ENCODE measurements at regions not wholly inside any gene's neighbourhood (a gene's known extent, or its start where the extent isn't known, plus 50 kb on each side); places are given as distances from the start of the nearest gene placed in this dataset.

DNA sequence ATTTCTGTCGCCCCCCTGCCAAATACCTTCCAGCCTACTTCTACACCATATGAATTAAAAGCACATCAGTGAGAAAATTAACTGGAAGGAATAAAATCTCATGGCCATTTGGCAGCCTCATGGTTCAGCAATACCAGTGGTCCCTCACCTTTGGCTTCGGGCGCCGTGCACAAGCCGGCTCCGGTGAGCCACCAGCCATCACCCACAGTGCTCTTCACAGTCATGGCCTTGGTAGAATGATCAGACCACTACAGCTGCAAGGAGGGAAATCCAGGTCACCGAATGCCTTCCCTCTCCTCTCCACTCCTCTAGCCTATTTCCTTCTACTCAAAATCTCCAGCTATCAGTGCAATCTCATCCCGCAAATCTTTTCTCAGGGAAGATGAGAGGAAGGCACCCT, 239.1 kb downstream of the C1D start:
- no peak for DNase-seq
- H3K27ac ChIP-seq: no peak overlapping the region
- no peaks in the 10 kb centered on the region for H3K9me3 ChIP-seq
- WGBS, 2 donors (ENCODE audit: low coverage in 1 of 2): 94% methylated on average over 8 of the region's 8 CpGs; no CpG with 5 or more reads in 1 of the 2 donors
- H3K4me1 ChIP-seq: no peaks in the 10 kb centered on the region
- in situ Hi-C loops (cut with MboI; ENCODE audit: low pct_ligation_motif_present in 1 of 4, low pct_unique_long_range_greater_than_20kb in 1 of 4, low sequenced_read_pairs in 3 of 4): no loop called here
- H3K36me3 ChIP-seq: no peaks in the 10 kb centered on the region
- TF ChIP-seq EP300 (IDR thresholded peaks at IDR 0.05; ENCODE audit: low read depth): no peak
- TF ChIP-seq POLR2AphosphoS5 (IDR thresholded peaks at IDR 0.05): no peak
- no peak for TF ChIP-seq POLR2A (IDR thresholded peaks at IDR 0.05)
- TF ChIP-seq, protein P1, sequence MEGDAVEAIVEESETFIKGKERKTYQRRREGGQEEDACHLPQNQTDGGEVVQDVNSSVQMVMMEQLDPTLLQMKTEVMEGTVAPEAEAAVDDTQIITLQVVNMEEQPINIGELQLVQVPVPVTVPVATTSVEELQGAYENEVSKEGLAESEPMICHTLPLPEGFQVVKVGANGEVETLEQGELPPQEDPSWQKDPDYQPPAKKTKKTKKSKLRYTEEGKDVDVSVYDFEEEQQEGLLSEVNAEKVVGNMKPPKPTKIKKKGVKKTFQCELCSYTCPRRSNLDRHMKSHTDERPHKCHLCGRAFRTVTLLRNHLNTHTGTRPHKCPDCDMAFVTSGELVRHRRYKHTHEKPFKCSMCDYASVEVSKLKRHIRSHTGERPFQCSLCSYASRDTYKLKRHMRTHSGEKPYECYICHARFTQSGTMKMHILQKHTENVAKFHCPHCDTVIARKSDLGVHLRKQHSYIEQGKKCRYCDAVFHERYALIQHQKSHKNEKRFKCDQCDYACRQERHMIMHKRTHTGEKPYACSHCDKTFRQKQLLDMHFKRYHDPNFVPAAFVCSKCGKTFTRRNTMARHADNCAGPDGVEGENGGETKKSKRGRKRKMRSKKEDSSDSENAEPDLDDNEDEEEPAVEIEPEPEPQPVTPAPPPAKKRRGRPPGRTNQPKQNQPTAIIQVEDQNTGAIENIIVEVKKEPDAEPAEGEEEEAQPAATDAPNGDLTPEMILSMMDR (IDR thresholded peaks at IDR 0.05): no peak
- no peaks in the 10 kb centered on the region for H3K27me3 ChIP-seq
- intact Hi-C loops (cut with DNase I; ENCODE audit: low total_unique reads): no loop called here
- no peak overlapping the region for H3K4me3 ChIP-seq

DNA sequence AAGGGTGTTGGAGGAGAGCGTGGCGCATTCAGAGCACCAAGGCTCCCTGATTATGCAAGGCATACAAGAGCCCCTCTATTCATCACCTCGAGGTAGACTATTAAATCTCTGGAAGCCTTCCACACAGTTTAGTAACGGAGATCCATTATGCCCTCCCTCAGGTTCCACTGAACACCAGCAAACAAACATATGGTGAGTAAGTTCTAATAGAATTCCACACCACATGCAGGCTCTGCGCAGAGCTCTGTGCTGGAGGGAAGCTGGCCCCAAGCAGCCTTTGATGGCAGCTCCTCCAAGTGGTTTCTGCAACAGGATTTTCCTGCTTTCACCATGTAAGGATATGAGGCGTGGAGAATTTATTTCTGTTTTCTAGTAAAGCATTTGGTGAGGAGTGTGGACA, 238.6 kb downstream of the C1D start:
- no peaks in the 10 kb centered on the region for H3K27me3 ChIP-seq
- no peak for TF ChIP-seq POLR2AphosphoS5 (IDR thresholded peaks at IDR 0.05)
- TF ChIP-seq EP300 (IDR thresholded peaks at IDR 0.05; ENCODE audit: low read depth): no peak
- TF ChIP-seq POLR2A (IDR thresholded peaks at IDR 0.05): no peak
- TF ChIP-seq, protein P1 (IDR thresholded peaks at IDR 0.05): no peak
- H3K4me3 ChIP-seq: no peak overlapping the region
- intact Hi-C loops (cut with DNase I; ENCODE audit: low total_unique reads): no loop called here
- no peaks in the 10 kb centered on the region for H3K36me3 ChIP-seq
- no peak overlapping the region for H3K27ac ChIP-seq
- WGBS, 2 donors (ENCODE audit: low coverage in 1 of 2): 86% methylated on average over 6 of the region's 6 CpGs; no CpG with 5 or more reads in 1 of the 2 donors
- no peaks in the 10 kb centered on the region for H3K9me3 ChIP-seq
- no peak for DNase-seq
- in situ Hi-C loops (cut with MboI; ENCODE audit: low pct_ligation_motif_present in 1 of 4, low pct_unique_long_range_greater_than_20kb in 1 of 4, low sequenced_read_pairs in 3 of 4): no loop called here
- H3K4me1 ChIP-seq: no peaks in the 10 kb centered on the region

DNA sequence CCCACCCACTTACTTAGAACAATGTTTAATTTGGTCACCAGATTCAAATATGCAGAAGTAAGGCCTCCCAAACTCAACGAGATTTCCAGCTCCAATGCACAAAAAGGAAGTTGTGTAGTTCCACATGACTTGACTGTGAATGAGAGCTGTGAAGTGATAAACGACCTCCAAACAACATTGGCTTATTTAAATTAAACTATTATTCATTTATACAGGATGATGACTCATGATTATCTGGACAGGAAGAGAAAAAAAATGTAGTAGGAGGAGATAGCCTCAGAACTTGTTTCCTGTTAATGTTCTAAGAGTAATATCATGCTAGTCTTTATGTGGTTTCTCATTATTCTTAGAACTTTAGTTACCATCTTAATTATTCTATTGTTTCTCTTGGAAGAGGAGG, 237.3 kb downstream of the C1D start:
- H3K4me3 ChIP-seq: no peak overlapping the region
- intact Hi-C loops (cut with DNase I; ENCODE audit: low total_unique reads) (no loop called here), in situ Hi-C loops (cut with MboI; ENCODE audit: low pct_ligation_motif_present in 1 of 4, low pct_unique_long_range_greater_than_20kb in 1 of 4, low sequenced_read_pairs in 3 of 4) (loop anchor here in 3 of 4 donors (25.0 kb wide), 2 partner anchors 338 to 1388 kb away; partner anchors contain the start of gene MEIS1 (in 2 of the 3))
- no peaks in the 10 kb centered on the region for H3K27me3 ChIP-seq
- no peak for DNase-seq
- 0 to 10% methylated on average over 1 to 2 of the region's 2 CpGs for WGBS, 2 donors (ENCODE audit: low coverage in 1 of 2)
- H3K27ac ChIP-seq: no peak overlapping the region
- TF ChIP-seq POLR2AphosphoS5 (IDR thresholded peaks at IDR 0.05) (no peak), EP300 (IDR thresholded peaks at IDR 0.05; ENCODE audit: low read depth) (no peak), POLR2A (IDR thresholded peaks at IDR 0.05) (no peak)
- TF ChIP-seq, protein P1 (IDR thresholded peaks at IDR 0.05): no peak
- H3K9me3 ChIP-seq: no peaks in the 10 kb centered on the region
- no peaks in the 10 kb centered on the region for H3K36me3 ChIP-seq
- H3K4me1 ChIP-seq: no peaks in the 10 kb centered on the region

DNA sequence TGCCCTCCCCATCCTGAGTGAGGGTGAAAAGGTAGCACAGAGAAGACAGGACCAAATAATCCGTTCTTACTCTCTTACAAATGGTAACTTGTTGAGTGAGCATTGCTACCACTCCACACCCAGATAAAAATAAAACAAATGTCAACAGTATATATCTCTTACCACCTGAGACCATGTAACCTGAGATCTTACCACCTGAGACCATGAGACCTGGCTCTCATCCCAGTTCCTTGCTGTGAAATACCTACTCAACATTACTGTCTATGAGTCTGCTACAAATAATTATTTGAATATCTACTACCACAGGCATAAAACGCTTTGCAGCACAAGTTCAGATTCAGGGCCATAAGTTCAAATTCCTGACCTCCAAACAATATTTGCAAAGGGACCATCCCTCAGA, 234.7 kb downstream of the C1D start:
- Histone ChIP-seq H3K4me1 (no peaks in the 10 kb centered on the region), H3K4me3 (no peak overlapping the region), H3K36me3 (no peaks in the 10 kb centered on the region), H3K9me3 (no peaks in the 10 kb centered on the region), H3K27ac (no peak overlapping the region), H3K27me3 (no peaks in the 10 kb centered on the region)
- in situ Hi-C loops (cut with MboI; ENCODE audit: low pct_ligation_motif_present in 1 of 4, low pct_unique_long_range_greater_than_20kb in 1 of 4, low sequenced_read_pairs in 3 of 4) (loop anchor here in 3 of 4 donors (25.0 kb wide), 2 partner anchors 341 to 1391 kb away; partner anchors contain the start of gene MEIS1 (in 2 of the 3)), intact Hi-C loops (cut with DNase I; ENCODE audit: low total_unique reads) (no loop called here)
- 45 to 78% methylated on average over 2 of the region's 2 CpGs for WGBS, 2 donors (ENCODE audit: low coverage in 1 of 2)
- TF ChIP-seq POLR2A (IDR thresholded peaks at IDR 0.05) (no peak), EP300 (IDR thresholded peaks at IDR 0.05; ENCODE audit: low read depth) (no peak), POLR2AphosphoS5 (IDR thresholded peaks at IDR 0.05) (no peak)
- TF ChIP-seq, protein P1 (IDR thresholded peaks at IDR 0.05): no peak
- DNase-seq: no peak

Data from transverse colon (tissue), 4 donors.